ENCODE measurements at regions not wholly inside any gene's neighbourhood (a gene's known extent, or its start where the extent isn't known, plus 50 kb on each side); places are given as distances from the start of the nearest gene placed in this dataset.
"Not testable (repeated sequence)": the region's sequence is repeated elsewhere in the genome, so short reads cannot be mapped to it uniquely, and the experiment has no call there.

DNA sequence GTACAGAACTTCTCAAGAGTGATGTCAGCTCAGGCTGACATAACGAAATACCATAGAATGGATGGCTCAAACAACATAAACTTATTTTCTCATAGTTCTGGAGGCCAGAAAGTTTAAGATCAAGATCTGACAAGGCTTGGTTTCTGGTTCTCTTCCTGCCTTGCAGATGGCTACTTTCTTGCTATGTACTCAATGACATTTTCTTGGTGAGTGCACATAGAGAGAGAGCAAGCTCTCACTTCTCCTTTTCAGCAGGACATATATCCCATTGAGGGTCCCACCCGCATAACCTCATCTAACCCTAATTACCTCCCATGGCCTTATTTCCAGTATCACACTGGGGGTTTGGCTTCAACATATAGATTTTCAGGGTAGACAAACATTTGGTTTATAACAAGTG lies 1072.1 kb downstream of the PLOD2 start:
- DNase-seq: no peak

DNA sequence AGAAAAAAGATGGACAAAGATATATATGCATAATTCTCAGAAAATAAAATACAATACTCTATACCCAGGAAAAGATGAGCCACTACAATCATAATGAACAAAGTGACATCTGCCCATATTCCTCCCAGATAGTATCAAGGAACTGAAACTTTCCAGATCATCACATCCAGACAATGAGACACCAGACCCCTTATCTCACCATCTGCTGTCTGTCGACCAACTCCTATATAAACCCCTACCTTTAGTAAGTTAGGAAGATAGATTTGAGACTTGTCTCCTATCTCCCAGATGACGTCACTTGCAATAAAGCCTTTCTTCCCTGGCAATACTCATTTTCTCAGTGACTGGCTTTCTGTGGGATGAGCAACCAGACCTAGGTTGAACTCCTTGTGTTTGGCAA lies 1071.6 kb downstream of the PLOD2 start:
- no peak for DNase-seq

DNA sequence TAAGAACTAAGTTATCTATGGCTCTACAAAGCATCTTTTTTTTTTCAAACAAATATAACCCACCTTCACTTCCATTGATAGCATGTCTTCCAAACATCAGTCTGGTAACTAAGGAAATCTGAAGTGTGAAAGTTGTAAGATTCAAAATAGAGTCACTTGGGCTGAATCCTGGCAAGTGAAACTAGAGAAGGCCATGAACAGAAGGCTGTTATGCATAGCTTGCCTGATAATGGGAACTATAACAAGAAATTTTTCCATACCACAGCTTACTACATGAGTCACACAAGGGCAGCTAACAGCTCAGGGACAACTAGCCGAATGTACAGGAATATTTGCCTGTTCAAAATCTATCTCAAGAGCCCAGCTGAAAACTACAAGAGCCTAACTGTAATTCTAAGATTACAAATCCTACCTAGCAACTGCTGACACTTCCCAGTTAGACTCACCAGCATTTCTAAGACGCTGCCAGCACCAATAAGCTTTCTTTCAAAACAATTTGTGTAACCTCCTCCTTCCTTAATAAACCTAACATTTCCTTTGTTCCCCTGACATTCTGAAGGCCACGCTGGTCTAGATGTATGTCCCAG lies 1066.5 kb downstream of the PLOD2 start:
- no peak for DNase-seq

DNA sequence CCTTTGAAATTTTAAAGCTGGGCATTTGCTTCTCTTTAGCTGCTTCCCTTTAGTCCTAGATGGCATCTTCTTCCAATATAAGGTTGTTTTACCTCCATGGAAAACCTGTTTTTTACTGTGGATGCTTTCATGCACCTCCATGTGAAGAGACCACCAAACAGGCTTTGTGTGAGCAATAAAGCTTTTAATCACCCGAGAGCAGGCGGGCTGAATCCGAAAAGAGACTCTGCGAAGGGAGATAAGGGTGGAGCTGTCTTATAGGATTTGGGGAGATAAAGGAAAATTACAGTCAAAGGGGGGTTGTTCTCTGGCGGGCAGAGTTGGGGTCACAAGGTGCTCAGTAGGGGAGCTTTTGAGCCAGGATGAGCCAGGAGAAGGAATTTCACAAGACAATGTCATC lies 1049.8 kb downstream of the PLOD2 start:
- not testable (repeated sequence) for DNase-seq

DNA sequence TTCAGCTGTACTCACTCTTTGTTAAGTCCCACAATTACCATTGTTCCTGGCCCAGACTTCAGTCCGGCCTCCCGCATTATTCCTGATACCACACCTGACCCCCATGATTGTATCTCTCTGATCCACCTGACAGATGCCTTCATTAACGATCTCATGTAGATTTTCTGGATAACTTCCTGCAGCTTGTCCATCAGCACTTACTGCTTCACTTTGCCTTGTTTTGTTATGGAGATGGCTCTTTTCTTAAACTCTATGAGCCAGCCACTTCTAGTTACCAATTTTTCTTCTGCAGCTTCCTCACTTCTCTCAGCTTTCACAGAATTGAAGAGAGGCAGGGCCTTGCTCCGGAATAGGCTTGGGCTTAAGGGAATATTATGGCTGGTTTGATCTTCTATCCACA lies 1044.2 kb downstream of the PLOD2 start:
- DNase-seq: no peak

DNA sequence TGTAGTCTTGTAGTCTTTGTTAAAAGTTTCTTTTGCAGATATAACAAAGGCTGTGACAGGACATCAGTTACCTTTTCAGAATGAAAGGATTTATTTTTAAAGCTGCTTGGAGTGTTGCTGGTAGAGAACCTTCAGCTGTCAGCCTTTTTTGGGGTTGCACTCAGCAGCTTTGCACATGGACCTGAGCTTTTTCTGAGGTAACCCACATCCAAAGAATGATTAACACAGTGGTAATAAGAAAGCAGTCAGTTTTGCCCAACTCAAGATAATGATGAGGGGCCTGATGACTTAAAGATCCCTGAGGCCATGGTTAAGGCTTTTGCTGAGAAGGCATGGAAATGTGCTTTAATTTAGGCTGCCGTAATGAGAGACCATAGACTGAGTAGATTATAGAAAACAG lies 1042.7 kb downstream of the PLOD2 start:
- DNase-seq: no peak

DNA sequence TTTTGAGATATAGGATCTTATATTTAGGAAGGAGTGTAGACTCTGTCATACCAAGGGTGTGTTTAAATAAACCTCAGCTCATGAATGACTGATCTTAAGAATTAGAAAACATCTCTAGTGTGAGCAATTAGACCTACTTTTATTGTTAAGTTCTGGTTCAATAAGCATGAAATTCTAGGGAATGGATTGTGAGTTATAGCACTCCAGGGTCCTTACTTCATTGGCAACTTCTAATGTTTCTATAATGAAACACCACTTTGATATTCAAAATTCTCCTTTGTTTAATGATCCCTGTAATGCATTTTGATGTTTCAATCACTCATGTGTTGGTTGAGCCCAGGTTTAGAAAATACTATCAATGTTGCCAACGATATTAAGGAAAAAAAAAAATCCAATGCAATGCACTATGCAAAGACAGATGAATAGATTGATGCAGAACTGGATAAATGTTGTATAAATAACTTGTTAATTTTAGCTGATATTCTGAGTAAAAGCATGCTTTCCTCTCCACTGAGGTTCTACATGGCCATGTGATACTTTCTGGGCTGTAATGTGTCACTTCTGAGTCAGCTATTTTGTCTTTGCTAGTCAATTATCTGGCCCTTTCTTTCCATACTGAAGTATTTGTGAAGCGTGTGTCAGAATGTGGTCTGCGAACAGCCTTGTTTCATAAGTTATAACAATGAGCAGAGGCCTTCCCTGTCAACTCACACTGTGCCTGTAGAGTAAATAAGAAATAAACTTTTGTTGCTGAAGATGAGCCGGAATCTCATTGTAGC lies 1035.9 kb downstream of the PLOD2 start:
- no peak for DNase-seq

DNA sequence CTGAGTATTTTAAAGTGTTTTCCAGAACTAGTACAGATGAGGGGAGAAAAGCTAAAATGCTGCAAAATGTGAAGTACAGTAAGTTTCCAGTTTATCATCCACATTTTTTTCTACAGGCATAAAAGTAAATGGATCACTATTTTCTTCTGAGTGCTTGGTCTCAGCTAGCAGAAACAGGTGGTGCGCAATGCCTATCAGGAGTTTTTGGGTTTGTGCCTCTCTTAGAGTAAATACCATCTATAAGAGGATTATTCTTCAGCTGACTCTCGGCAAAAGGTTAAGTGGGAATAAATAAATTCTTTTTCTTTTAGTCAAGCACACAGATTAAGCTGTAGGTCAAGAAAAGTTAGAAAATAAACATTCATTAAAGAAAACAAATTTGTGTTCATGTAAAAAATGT lies 1027.7 kb downstream of the PLOD2 start:
- DNase-seq: no peak

DNA sequence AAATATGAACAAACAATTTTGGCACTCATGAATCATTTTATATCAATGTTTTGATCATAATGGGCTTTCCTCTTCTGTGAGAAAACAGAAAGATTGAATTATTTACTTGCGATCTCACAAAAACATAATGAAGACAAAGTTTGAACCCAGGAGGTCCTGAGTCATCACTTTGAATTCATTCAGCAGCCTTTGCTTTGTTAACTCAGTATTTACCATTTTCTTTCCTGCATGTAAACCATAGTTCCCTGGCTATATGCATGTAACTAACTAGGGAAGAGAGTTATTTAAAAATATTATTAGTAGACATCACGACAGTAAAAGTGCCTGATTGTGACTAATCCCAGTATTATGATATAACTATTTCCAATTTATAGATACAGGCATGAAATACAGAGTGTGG lies 1026.2 kb downstream of the PLOD2 start:
- DNase-seq: no peak

DNA sequence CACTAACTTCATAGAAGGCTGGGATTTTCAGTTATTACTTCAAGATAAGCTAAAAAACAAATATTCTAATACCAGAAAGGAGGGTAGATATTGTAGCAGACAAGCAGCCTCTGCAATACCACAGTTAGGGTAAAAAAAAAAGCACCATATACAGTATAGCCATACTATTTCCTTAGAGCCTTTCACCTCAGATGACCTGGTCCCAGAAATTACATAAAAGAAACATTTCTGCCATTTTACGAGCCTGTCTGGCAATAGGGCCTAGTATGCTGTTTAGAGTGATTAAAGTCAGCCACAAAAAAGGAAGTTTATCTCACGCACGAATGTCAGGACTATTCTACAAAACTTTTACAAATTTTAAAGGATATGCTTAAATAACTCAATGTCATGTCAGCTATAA lies 1016.6 kb downstream of the PLOD2 start:
- DNase-seq: no peak

DNA sequence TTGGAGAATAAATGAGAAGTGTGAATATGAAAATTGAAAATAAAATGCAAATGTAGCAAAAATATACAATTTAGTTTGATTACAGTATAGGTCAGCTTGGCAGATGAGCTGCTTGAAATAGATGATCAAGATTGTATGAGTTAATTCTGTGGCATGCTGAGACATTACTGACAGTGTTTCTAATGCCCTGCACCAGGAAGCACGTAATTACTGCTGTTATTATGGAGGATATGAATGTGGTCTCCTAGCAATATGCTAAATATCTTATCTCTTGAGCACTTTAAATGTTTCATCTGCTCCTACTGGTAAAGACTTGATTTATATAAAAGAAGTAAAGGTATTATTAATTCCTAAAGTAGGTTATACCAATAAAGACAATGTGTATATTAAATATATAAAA lies 1015.5 kb downstream of the PLOD2 start:
- DNase-seq: no peak

DNA sequence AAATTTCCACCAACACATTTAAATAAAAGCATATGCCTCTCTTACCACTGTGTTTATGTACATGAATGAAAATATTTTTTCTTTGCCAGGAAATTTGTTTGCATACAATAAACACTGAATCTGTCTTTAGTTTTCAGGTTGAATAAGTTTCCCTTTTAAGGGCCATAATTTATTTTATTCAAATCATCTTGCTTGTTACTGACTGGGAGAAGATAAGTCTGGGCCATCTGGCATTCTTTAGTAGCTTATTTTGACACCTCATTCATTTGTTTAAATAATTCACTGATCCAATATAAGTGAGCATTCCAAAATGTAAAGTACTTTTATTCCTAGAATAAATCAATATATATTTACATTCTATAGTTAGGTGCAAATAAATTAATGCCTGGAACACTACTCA lies 1001.3 kb downstream of the PLOD2 start:
- no peak for DNase-seq

DNA sequence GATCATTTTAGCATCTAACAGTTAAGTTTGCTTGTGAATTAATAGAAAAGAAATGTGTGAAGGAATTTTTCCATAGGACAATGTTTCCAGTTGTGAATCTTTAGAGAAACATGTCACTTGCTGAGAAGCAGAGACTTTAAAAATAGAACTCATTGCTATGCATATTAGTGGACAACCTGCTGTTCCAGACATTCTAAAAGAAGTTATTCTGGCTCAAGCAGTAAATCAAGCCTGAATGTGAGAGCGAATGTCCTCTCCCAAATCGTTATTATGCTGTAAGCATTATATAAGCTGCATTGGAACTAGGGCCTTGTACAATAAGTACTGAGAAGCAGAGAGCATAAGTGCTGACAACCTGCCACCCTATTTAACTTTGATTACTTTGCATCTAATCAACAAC lies 990.9 kb downstream of the PLOD2 start:
- no peak for DNase-seq

DNA sequence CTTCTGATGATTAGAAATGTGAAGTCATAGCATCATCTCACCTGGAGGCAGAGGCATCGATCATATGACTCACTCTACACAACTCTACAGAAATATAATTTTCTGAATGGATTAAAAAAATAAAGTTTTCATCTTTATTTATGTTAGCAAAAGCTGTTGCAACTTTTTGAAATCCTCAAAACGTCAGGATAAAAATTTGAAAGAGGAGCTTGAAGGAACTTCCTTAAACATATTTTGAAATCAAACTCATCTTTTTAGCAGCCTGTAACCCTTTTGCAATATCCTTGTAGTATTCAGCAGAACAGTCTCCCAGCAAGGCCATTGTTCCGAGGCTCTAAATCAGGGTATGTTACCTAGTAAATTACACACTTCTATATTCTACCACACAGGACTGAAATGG lies 985.4 kb downstream of the PLOD2 start:
- DNase-seq: no peak

DNA sequence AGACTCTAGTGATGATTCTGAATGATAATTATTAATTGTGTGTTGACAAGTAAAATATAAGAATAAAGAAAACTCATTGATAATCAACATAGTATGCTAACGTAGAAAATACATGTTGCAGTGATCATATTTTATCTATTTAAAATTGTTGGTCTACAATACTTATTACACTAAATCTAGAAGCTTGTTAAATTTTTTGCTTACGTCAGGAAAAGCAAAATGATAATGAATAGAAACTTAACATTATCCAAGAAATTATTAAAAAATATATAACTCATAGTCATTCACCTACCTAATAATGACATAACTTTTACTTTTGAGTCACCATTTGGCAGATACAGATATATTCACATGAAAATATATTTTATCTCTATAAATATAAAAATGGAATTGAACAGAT lies 984.1 kb downstream of the PLOD2 start:
- DNase-seq: no peak

DNA sequence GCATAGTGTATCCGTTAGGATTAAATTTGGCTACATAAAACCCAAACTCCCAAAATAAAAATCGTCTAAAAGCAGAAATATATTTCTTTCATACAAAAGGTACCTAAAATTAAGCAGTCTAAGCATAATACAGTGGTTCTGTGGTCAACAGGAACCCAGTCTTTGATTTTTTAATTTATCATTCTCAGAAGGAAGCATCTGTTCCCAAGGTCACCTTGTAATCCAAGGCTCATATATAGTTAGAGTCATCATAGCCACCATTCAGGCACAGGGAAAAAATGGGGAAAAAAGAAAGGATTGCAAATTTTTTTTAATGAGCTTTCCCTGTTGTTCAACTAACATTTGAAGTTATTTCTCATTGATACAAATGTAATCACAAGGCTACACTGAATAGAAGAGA lies 983.2 kb downstream of the PLOD2 start:
- DNase-seq: no peak

DNA sequence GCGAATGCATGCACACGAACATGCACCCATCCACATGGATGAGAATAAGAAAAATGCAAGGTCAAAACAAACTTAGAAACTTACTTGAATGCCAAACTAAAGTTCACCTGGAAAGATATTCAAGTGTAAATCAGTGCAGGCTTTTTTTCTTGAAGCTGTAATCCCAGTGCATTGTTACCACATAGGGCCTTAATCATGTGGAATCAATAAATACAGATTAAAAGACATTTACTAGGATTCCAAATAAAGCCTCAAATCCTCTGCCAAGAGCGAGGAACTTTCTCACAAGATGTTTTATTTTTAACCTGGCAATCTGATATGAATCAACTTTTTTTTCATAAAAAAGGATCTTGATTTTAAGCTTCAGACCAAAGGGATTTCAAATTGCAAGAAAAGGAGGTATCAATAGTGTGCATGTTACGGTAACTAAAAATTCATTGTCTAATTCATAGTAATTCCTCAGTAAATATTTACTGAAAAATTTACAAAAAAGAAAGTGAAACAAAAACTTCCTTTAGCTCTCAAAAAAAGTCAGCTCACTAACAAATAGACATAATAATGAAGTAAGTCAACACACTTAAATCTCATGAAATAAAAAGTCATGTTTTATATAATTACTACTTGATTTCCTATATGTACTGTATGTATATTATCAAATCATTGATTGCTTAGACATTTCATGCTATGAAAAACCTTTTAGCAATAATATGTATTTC lies 978.6 kb downstream of the PLOD2 start:
- no peak for DNase-seq

DNA sequence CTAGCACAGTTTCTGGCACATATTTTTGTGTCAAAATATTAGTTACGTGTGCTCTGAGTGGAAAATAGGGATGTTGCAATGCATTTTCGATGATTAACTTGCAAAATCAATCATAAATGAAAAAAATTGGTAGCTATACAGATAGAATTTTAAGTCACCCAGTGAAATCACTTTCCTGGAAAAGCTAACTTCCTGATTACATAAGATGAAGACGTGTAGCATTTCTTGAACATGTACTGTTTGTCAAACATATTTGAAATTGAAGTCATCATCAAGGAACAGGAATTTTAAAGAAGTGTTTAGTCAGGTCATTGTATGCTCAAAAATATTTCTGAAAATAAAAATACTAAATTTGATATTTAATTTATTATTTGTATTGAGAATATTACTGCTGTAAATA lies 977.7 kb downstream of the PLOD2 start:
- DNase-seq: no peak

DNA sequence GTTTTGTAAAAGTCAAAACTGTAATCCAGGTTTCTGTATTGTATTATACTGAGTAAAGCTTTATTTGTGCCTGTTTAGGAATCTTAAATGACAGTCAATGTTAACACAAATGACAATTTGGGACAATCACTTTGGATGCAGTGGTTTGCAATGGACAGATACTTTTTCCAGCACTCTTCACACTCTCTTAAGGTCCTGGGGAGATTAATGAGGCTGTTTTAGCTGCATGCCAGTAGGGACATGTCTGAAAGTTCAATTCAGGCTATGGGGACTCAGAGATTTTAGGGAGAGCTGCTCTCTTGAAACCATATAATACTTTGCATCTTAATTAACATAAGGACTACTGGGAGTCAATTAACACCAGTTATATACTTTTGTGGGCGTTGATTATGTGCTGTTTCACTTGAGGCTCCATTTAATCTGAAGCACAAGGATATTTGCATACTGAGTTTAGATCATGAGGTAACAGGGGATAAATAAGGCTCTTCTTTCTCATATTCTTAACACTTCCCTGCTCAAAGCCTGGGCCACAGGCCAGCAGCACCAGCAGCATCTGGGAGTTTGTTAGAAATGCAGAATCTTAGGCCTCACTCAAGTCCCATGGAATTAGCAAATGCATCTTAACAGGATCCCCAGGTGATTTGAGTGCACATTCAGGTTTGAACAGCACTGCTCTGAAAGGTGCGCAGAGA lies 972.8 kb downstream of the PLOD2 start:
- no peak for DNase-seq

DNA sequence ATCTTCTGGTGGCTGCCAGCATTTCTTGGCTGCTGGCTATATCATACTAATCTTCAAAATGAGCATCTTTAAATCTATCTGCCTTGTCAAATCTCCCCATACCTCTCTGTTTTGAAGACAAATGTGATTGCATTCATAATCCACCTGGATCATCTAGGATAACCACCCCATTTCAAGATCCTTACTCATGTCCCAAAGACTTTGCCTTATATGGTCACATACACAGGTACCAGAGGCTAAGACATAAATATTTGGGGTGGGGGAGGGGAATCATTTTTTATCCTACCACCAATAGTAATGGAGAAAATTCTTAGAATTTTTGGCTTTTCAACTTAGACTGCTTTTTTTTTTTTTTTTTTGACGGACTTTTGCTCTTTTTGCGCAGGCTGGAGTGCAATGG lies 970.8 kb downstream of the PLOD2 start:
- DNase-seq: no peak

DNA sequence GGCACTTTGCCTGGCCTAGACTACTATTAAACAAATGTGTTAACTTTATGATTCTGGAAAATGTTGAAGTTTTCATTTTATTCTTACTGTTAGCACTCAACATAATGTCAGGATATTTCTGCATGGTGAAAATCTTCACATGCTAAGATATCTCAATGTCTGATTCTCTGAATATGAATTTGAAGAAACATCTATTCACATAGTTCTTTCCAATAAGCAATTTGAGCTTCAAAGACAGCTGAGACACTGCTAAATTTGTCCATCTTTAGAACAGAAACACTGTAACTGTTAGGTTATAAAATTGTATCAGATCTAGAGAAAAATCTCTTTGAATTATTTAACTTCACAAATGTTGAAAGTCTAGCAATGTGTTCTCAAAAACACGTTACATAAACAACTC lies 970.2 kb downstream of the PLOD2 start:
- DNase-seq: no peak

DNA sequence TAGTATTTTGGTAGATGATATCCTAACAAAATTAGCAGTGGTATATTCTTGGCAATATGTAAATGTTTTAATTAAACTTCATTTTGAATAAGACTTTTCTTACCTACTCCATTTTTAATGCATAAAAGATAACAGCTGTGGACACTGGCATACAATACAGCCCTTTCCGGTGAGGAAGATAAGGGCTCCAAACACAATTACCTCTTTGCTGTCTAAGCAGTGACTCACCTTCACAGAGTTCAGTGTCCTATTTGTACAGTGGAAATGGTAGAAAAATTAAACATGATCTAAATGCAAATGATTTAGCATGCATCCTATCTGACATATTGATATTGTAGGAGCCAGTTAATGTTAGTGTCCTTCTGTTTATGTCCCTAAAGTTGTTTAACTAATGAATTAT lies 969.4 kb downstream of the PLOD2 start:
- no peak for DNase-seq

DNA sequence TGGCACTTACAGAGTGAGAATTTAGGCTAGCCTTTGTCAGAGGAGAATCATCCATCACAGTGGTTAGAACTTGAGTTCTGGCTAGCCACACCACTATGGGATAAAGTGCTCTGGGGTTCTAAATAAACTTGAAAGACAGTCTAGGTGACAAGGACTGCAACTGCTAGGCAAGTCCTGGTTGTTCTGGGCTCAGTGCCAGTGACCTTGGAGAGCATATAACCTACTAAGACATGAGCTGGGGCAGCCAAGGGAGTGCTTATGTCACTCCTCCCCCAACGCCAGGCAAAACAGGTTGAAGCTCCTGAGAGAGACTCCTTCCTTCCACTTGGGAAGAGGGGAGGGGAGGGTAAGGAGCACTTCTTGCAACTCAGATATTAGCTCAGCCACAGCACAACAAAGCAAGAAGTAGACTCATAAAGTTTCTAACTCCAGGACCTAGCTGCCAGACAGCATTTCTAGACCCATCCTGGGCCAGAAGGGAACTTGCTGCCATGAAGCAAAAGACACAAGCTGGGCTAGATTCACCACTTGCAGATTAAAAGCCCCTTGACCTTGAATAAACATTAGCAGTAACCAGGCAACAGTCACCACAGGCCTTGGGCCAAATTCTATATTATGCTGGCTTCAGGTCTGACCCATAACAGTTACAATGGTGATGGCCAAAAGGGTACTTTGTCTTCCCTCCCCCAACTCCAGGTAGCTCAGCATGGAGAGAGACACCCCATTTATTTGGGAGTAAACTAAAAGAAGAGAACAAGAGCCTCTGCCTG lies 963.7 kb downstream of the PLOD2 start:
- DNase-seq: no peak
